HG02610 (cell line): ENCODE measurements at regions not wholly inside any gene's neighbourhood (a gene's known extent, or its start where the extent isn't known, plus 50 kb on each side); places are given as distances from the start of the nearest gene placed in this dataset.
"Not testable (repeated sequence)": the region's sequence is repeated elsewhere in the genome, so short reads cannot be mapped to it uniquely, and the experiment has no call there.

ENCODE experiments used
- ATAC-seq: cut with Tn5 transposase; IDR thresholded peaks from one replicate; pipeline ENCODE4 v1.9.1; 2021; ENCODE audit warnings: mild to moderate bottlenecking, moderate library complexity; ENCODE audit not compliant: unreplicated experiment

DNA sequence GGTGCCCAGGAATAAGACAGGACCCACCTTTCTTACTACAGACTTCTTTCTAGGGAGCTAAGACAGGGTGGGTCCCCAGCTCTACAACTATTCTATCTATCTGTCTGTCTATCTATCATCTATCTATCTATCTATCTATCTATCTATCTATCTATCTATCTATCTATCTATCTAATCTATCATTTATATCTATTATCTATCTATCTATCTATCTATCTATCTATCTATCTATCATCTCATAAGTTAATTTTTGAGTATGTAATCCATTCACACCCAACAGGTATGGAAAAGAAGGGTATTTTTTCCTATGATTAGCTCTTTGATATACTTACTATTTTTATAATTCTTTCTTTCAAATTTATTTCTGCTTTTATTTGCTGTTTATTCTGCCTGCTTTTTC is 55.9 kb downstream of the BAMBI start:
- no peak for ATAC-seq

DNA sequence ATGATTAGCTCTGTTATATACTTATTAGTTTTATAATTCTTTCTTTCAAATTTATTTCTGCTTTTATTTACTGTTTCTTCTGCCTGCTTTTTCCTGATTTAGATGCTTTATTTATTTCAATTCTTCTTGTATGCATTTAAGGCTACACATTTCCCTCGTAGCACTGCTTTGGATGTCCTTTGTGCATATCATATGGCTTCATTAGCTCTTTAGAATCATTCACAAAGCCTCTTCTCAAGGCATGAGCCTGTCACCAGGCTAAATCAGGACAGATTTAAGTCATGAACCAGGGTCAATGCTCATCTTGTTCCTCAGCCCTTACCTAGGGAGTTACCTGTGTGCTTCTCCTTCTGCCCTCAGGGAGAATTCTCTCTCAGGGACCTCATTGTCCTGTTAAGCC is 56.3 kb downstream of the BAMBI start:
- ATAC-seq: no peak

DNA sequence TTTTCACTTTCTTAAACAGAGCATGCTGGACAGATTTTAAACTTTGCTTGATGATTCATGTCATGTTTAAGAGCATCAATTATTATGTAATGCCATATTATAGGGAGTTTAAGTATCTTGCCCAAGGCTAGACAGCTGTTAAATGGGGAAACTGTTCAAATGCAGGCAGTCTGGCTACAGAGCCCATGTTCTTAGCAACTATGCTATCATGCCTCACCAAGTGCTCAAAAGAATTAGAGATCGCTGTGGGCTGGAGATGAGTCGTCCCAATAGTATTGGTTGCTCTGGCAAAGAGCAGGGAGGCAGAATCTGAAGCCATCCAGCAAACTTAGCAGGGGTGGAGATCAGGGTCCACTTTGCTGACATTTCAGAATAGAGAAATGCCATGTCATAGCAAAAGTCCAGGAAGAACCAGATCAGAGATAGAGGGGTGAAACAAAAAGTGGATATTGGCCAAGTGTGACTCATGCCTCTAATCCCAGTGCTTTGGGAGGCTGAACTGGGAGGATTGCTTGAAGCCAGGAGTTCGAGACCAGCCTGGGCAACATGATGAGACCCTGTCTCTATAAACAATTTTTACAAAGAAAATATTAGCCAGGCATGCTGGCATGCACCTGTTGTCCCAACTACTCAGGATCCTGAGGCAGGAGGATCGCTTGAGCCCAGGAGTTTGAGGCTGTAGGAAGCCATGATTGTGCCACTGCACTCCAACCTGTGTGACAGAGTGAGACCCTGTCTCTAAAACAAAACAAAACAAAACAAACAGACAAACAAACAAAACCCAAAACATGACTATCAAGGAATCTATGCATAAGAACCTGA is 57.8 kb downstream of the BAMBI start:
- no peak for ATAC-seq

DNA sequence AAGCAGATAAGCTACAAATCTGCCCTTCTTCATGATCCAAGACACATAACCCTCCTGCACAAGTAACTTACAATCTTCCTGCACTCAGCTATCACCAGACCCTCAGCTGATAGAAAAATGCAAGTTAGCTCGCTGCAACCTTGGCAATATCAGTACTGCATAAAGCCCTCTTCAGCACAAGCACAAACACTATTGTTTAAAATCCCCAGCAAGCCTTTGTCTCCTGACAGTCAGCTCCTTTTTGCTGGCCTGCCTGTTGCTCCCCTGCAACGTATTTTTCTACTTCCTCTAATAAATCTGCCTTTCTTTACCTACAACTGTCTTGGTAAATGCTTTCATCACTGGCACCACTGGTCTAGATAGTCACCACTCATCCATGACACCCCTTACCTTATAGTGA is 59.8 kb downstream of the BAMBI start:
- ATAC-seq: no peak

DNA sequence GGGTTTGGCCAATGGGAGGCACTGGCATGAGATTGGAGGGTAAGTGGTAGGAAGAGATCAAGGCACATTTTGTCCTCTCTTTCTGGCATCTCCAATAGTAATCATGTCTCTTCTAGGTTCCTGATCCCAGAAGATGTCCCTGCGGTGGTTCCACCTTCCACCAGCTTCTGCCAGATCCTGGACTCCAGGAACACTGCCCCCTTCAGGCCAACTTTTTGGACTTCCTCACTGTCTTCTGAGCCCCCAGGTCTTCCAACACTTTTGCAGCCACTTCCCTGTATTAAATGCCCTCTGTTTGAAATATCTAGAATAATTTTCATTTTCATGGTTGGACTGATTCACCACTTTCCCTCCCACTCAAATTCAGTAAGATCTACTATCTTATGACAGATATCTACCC is 60.9 kb downstream of the BAMBI start:
- no peak for ATAC-seq

DNA sequence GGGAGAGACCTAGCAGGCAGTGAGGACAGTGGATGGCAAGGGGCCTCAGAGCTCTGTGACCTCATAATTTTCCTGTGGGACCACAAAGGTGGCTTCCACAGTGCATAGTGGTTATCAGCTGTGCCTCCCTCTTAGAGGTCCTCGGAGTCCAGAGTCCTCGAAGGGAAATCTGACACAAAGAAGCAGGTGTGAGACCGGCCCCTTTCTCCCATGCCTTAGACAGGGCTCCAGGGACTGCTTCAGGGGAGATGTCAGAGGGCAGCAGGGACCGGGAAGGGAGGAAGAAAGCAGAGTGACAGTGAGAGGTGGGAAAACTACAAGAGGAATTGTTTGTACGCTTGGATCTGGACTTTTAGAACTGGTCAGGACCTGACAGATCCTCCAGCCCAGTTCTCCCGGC is 66.3 kb downstream of the BAMBI start:
- no peak for ATAC-seq

DNA sequence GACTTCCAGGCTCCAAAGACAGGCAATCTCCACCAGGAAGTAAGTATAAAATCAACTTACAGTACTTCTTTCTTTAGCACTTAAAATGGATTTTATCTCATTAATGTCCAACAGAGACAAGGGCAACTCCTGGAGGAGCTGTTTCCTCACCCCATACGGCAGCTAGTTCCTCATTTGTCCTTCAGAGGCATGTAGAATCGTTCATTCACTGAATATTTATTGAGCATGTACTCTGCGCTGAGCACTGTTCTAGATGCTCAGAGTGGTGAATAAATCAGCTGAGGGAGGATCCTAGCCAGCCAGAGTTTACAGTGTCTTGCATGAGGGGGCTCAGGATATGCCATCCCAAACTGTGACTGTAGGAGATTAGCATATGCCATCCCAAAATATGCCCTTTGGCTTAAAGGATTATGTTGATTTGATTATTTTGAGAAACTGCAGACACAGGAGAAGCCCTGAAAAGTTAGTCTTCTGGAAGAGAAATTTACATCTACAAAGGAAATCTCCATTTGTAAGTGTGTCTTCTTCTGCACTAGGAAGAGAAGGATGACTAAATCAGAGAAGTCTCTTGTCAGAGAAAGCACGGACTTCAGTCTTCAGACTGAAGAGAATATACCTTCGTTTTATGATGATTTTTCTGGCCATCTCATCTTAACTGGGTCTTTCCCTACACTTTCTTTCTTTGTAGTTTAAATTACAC is 66.9 kb downstream of the BAMBI start:
- no peak for ATAC-seq

DNA sequence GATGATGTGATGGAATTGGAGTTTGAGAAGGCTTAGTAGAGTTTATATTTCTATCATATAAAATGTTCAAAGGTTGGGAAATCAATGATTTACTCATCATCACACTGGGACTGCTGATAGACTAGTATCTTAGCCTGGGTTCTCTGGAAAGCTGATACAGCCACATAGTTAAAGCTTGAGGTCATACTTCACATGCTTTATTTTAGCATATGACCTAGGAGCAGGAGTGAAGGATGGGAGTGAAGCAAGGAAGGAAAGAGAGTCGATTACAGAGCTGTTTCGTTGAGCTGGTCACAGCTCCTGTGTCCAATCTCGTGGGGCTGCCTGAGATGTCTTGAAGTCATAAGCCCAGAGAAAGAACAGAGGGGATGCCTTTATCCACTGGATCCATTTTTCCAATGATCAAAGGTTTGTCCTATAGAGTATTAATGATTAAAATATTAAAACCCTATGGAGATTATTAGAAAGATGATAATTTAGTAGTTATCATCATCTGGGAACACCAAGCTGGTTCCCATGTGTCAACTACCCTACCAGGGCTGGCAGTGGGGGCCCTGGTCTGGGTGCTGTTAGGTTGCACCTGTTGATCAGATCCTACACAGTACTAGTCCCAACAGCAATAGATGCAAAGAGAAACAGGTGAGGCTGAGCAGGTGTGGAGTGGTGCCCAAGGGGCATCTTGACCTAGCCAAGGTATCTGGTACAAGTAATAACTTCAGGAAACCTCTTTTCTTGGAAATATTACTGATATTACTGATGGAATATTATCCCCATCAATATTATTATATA is 77.8 kb downstream of the BAMBI start:
- ATAC-seq: no peak

DNA sequence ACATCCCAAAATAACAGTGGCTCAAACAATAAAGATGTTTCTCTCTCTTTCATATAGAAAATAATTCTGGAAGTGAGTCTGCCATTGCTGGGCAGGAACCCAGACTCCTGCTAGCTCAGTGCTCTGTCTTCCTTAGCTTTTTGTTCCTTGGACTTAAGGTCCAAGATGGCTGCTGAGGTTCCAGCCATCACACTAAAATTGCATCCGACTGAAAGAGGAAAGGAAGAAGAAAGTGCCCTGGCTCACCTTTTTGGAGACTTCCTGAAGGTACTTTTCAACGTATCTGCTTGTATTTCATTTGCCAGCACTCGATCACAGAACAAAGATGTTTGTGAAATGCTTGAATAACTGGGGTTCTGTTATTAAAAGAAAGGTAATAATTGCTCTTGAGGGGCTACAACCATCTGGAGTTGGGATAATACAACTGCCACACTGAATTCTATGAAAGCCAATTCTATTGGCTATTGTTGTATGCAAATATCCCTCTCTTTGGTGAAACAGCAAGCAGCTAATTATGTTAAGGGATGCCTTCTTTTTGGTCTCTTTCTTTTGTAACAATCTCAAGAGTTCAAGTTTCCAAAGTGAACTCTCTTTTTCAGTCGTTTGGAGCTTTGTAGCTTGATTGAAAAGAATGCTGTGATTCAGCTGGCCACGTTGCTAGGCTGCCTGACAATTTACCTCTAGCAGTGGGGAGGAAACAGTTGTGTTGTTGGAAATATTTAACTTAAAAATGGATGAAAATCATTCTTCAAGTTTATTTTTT is 83.9 kb downstream of the BAMBI start:
- no peak for ATAC-seq

DNA sequence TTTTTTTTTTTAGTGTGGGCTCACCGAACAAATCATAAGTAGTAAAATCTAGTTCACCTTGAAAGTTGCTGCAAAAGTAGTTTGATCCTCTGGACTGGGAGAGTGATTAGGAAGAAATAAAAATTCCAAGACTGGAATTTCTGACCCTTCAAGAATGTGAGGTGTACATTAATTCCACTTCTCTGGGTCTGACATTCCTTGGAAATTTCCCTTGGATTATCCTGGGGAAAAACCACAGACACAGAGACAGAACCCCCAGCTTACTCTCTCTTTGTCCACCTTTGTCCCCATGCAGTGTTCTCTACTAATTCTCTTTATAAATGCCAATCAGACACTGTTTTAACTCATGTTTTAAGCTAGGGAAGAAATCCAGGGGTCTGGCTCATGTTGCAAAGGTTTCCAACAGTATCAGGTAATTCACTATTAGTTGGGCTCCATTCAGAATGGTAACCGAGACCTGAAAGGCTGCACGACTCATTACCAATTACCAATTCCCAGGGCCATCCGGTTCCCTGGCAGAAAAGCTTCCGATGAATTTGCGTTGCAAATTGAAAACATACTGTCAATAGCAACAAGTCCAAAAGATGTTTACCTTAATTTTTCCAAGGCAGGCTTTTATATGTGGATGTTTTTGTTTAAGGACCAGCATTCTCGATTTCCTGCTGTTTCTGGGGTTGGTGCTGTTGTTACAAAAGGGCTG is 86.3 kb downstream of the BAMBI start:
- ATAC-seq: no peak

DNA sequence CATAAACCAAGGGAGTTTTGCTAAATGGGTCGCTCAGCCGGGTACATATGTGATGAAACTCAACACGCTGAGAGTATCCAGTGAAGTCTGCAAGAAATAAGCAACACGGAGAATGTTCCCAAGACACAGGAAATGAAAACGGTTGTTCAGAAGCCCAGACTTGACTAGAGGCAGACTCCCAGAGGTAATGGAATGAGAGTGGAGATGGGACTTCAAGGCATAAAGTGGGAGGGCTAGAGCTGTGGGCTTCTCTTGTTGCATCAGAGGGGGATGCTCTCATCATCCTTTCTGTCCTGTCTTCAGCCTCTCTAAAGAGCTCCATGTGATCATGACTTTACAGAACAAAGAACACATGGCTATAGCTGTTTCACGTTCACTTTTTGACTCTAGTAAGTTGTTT is 88.3 kb downstream of the BAMBI start:
- ATAC-seq: no peak

DNA sequence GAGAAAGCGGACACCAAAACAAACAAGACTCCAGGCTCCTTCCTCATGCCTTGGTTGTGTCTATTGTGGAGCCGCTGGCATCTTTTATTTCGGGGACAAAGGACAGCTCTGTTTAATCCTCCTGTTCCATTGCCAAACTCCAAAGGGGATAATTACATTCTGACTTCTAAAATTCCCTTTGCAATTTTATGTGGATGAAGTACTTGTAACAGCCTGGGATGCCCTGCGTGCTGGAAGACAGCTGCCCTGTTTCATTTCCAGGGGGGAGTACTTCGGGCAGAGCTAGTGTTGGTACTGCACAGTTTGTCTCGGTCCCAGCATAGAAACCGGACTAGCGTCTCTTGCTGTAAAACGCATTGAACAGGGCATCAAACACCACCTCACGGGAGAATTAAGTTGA is 90.9 kb downstream of the BAMBI start:
- no peak for ATAC-seq

DNA sequence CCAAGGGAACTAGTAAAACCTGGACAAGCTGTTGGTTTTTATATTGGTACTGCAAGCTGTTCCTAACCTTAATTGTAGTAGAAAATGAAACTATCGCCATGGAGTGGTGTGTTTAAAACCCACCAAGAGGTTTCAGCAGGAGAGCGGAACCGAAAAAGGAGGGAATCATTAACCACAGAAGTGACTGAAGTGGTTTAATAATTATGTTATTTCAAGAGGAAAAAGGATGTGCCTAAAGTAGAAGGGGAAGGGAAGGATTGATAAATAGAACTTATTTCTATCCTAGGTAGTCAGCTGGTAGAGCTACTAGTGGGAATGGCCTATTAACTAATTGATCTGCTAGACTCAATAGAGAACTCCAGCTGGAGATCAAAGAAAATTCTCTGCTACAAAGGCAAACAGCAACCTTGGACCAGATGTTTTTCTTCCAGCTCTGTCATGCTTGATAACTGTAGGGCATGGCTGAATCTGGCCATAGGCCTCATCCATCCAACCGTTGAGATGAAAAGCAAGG is 91.8 kb downstream of the BAMBI start:
- no peak for ATAC-seq

DNA sequence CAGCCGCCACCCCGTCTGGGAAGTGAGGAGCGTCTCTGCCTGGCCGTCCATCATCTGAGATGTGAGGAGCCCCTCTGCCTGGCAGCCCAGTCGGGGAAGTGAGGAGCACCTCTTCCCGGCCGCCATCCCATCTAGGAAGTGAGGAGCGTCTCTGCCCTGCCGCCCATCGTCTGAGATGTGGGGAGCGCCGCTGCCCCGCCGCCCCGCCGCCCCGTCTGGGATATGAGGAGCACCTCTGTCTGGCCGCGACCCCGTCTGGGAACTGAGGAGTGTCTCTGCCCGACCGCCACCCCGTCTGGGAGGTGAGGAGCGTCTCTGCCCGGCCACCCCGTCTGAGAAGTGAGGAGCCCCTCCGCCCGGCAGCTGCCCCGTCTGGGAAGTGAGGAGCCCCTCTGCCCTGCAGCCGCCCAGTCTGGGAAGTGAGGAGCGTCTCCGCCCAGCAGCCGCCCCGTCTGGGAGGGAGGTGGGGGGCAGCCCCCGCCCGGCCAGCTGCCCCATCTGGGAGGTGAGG is 94.3 kb downstream of the BAMBI start:
- ATAC-seq: not testable (repeated sequence)

DNA sequence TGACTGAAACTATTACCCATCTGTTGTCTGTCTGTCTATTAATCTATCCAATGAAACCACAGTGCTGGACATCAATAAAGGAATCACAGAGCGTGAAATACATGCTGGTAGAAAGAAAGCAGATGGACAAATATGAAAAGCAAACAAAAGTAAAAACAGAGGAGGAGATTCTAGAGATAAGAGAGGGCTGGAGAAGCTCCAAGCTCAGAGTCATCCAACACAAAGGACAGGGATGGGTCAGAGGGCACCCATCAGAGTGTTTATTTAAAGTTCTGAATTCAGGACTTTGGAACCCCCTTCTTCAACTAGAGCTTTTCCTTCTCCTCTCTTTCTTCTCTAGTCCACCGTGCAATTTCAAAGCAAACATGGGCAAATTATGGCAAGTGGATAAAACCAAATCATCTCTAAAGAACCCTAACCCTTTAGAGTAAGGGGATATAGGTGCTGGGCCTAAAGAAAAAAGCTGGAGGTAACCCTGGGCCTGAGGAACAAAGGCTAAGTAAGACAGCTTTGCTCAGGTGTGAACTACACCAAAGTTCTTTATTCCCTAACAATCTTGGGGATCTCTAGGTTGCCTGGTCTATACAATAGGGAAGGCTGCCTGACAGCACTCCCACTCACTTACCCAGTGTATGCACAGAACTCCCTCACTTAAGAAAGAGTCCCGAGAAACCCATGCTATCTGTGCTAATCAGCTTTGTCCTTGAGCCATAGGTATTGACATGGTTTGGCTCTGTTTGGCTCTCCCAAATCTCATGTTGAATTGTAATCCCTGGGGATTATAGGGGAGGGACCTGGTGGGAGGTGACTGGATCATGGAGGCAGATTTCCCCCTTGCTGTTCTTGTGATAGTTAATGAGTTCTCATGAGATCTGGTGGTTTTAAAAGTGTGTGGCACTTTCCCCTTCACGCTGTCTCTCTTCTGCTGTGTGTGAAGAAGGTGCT is 97.0 kb downstream of the BAMBI start:
- ATAC-seq: no peak

DNA sequence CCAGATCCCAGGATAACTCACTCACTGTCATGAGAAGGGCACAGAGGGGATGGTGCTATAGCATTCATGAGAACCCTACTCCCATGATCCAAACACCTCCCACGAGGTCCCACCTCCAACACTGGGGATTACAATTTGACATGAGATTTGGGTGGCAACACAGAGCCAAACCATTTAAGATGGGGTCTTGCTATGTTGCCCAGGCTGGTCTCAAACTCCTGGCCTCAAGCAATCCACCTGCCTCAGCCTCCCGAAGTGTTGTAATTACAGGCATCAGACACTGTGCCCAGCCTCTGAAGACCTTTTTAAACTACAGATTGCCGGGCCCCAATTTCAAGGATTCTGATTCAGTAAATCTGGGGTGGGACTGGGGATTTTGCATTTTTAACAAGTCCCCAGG is 98.5 kb downstream of the BAMBI start:
- ATAC-seq: no peak

DNA sequence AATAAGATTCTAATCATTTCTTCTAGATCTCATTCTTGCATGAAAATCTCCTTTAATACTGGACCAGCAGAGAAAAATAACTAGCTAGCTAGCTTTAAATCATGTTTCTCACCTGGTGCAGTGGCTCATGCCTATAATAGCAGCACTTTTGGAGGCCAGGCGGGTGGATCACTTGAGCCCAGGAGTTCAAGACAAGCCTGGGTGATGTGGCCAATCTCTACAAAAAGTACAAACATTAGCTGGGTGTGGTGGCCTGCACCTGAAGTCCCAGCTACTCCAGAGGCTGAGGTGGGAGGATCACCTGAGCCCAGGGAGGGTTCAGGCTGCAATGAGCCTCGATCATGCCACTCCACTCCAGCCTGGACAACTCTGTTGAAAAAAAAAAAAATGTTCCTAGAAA is 99.2 kb downstream of the BAMBI start:
- ATAC-seq: no peak

DNA sequence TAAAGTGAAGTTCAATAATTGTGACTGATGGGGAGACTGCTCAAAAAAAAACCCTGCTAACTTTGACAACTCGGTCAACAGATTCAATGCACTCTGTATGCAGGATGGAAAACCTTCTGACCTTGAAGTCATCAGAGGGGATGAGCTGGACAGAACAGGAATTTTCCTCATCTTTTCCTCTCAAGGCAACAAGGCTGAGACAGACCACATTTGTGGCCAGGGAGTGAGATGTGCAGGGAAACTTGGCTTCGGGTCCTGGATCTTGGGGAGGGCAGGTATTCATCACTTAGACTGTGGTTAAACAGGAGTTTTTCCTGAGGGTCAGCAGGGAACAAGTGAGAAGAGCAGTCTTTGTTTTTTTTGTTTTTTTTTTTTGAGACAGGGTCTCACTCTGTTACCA is 100.6 kb downstream of the BAMBI start:
- ATAC-seq: no peak

DNA sequence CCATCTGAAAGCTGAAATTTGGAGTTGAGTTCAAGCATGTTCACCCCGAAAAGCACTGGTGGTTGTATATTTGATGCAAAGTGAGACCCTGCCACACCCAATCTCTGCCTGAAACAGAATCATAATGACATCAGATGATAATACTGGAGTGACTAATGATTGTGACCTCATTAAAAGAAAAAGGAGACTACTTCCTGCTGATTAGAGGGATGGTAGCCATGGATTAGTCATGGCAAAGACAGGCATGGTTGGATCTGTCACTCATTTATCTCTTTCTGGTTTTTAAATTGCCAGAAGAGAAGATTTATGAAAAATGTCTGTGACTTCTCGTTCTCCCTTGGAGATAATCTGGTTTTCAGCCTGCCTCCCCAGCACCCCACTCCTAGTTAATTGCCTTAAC is 101.2 kb downstream of the BAMBI start:
- ATAC-seq: no peak
